HepG2 (cell line): ENCODE measurements at regions not wholly inside any gene's neighbourhood (a gene's known extent, or its start where the extent isn't known, plus 50 kb on each side); places are given as distances from the start of the nearest gene placed in this dataset.
A peak's percentile ranks its signal among the peaks of the same experiment; 100 is the strongest.

ENCODE experiments used
- ATAC-seq: fragments of 200-7000 bp; cut with Tn5 transposase; 3 replicates; pipeline ENCODE4 v1.9.1; 2020; ENCODE audit warnings: mild to moderate bottlenecking, moderate library complexity
- BruUV-seq: library from RNA; stranded (reverse); fragments of 400-500 nt; replicated peaks from 2 replicates; lab custom pipeline; 2021; lab: Mats Ljungman, UMichigan
- CTCF ChIA-PET: fragments of 300-600 bp; formaldehyde crosslinking; extraction: SDS; loops from one replicate; lab custom pipeline; 2021; ENCODE audit warnings: low total read pairs, inconsistent platforms, low intra/inter-chr PET ratio; lab: Yijun Ruan, JAX
- POLR2A ChIA-PET: fragments of 350-600 bp; sonication (Branson Sonifier 250); formaldehyde crosslinking; loops from one replicate; lab custom pipeline; 2020; ENCODE audit warnings: antibody characterized with exemption, inconsistent platforms; lab: Yijun Ruan, JAX
- DNase-seq: peaks from one replicate; pipeline ENCODE4 v3.0.0-alpha.2; 2015; ENCODE audit warnings: low spot score
- FAIRE-seq: peaks from 3 replicates; lab custom pipeline; 2011; peaks lifted over from hg19 to GRCh38; lab: Jason Lieb, UNC
- H2AFZ ChIP-seq: one replicate; pipeline ENCODE4 v1.6.1; 2011; ENCODE audit warnings: low read length, inconsistent platforms
- H3K27ac ChIP-seq: fragments of 300-600 bp; 3 replicates; pipeline ENCODE4 v1.8.0; 2011; ENCODE audit warnings: mixed run types, mild to moderate bottlenecking, mixed read lengths, low read length, inconsistent platforms; ENCODE audit not compliant: insufficient read depth; ENCODE audit errors: extremely low read length
- H3K27me3 ChIP-seq, 2 experiments: fragments of 200-600 bp in 1 of 2; 2 replicates in 1 of 2; 3 replicates in 1 of 2; pipeline versions ENCODE4 v1.6.0 to v1.8.0; 2011; ENCODE audit warnings: low read length in 2 of 2, mild to moderate bottlenecking in 2 of 2, moderate library complexity in 2 of 2, inconsistent platforms in 1 of 2; ENCODE audit not compliant: insufficient read depth in 2 of 2, control insufficient read depth in 1 of 2
- H3K36me3 ChIP-seq, 2 experiments: fragments of 200-600 bp in 1 of 2; replicated peaks in 1 of 2; 2 replicates in 1 of 2; 3 replicates in 1 of 2; pipeline versions ENCODE4 v1.5.1 to v1.8.0; 2011; ENCODE audit warnings: low read length in 2 of 2, inconsistent platforms in 1 of 2; ENCODE audit not compliant: insufficient read depth in 2 of 2, control insufficient read depth in 1 of 2
- H3K4me1 ChIP-seq: 2 replicates; pipeline ENCODE4 v1.5.1; 2012; ENCODE audit warnings: low read length, inconsistent platforms; ENCODE audit not compliant: insufficient read depth
- H3K4me2 ChIP-seq: 2 replicates; pipeline ENCODE4 v1.6.0; 2011; ENCODE audit warnings: low read depth, low read length, inconsistent platforms
- H3K4me3 ChIP-seq, 3 experiments: fragments of 200-600 bp in 1 of 3; sonication (generic), shearing (Covaris generic) in 1 of 3; replicated peaks in 1 of 3; 2 replicates each; pipeline ENCODE4 v1.5.1; 2011 to 2016; ENCODE audit warnings: low read length in 3 of 3, inconsistent platforms in 2 of 3, low read depth in 2 of 3, mild to moderate bottlenecking in 2 of 3, control low read depth in 1 of 3, mixed read lengths in 1 of 3; ENCODE audit not compliant: insufficient read depth in 1 of 3
- H3K79me2 ChIP-seq: one replicate; pipeline ENCODE4 v1.6.1; 2011; ENCODE audit warnings: low read length, inconsistent platforms; ENCODE audit not compliant: insufficient read depth
- H3K9ac ChIP-seq: 2 replicates; pipeline ENCODE4 v1.6.0; 2011; ENCODE audit warnings: mild to moderate bottlenecking, low read depth, low read length, inconsistent platforms; ENCODE audit not compliant: insufficient read depth
- H3K9me3 ChIP-seq: 2 replicates; pipeline ENCODE4 v1.5.1; 2012; ENCODE audit warnings: mild to moderate bottlenecking, low read length
- H4K20me1 ChIP-seq: 2 replicates; pipeline ENCODE4 v1.6.0; 2011; ENCODE audit warnings: inconsistent platforms, mild to moderate bottlenecking, low read length, moderate library complexity; ENCODE audit not compliant: insufficient read depth
- NFRKB ChIP-seq: fragments of 450-650 bp; IDR thresholded peaks from 2 replicates; pipeline ENCODE4 v1.6.1; 2017
- PHF21A ChIP-seq: sonication (generic); formaldehyde crosslinking; IDR thresholded peaks from 2 replicates; pipeline ENCODE4 v1.5.0; 2020; ENCODE audit warnings: mild to moderate bottlenecking, missing genetic modification reagents
- SRSF1 ChIP-seq: fragments of 200-400 bp; formaldehyde crosslinking; optimal IDR thresholded peaks from 2 replicates; pipeline ENCODE3; 2017; ENCODE audit warnings: mild to moderate bottlenecking, low read depth, low read length, moderate library complexity
- TRIM24 ChIP-seq: sonication (generic); formaldehyde crosslinking; IDR thresholded peaks from 2 replicates; pipeline ENCODE4 v1.8.0; 2022; ENCODE audit warnings: mild to moderate bottlenecking, missing genetic modification reagents
- ZBTB1 ChIP-seq: sonication (generic); formaldehyde crosslinking; IDR thresholded peaks from 2 replicates; pipeline ENCODE4 v1.4.0; 2020; ENCODE audit warnings: missing genetic modification reagents, borderline replicate concordance
- ZNF121 ChIP-seq: sonication (generic); formaldehyde crosslinking; IDR thresholded peaks from 2 replicates; pipeline ENCODE4 v1.5.0; 2020; ENCODE audit warnings: mild to moderate bottlenecking, missing genetic modification reagents
- ZNF143 ChIP-seq: sonication (generic); formaldehyde crosslinking; IDR thresholded peaks from 2 replicates; pipeline ENCODE4 v1.4.0; 2020; ENCODE audit warnings: missing genetic modification reagents
- WGBS: methylation state at CpG from one replicate; pipeline ENCODE4 v1.1.6; 2017; ENCODE audit warnings: low lambda C conversion rate; 5-methylcytosine and 5-hydroxymethylcytosine counted together
- in situ Hi-C: cut with HindIII; loops from 2 replicates; pipeline ENCODE4 v1.10.0; 2017; ENCODE audit warnings: low pct_unique_long_range_greater_than_20kb; ENCODE audit not compliant: extremely low pct_ligation_motif_present
- intact Hi-C: fragments of 100-400 bp; cut with micrococcal nuclease; formaldehyde crosslinking; loops from one replicate; pipeline ENCODE4 v1.10.0; 2022; ENCODE audit not compliant: unreplicated experiment
- TF ChIP-seq, protein P1 (sequence below): fragments of 450-650 bp; IDR thresholded peaks from 2 replicates; pipeline ENCODE4 v1.6.1; 2016
- TF ChIP-seq, protein P2 (sequence below): sonication (generic); formaldehyde crosslinking; IDR thresholded peaks from 2 replicates; pipeline ENCODE4; 2020; ENCODE audit warnings: missing genetic modification reagents, mild to moderate bottlenecking, borderline replicate concordance
- TF ChIP-seq, protein P3 (sequence below): sonication (generic); formaldehyde crosslinking; IDR thresholded peaks from 2 replicates; pipeline ENCODE4 v1.5.1; 2020; ENCODE audit warnings: missing genetic modification reagents, mild to moderate bottlenecking, borderline replicate concordance
- TF ChIP-seq, protein P4 (sequence below): sonication (generic); formaldehyde crosslinking; IDR thresholded peaks from 2 replicates; pipeline ENCODE4 v1.8.1; 2022; ENCODE audit warnings: mild to moderate bottlenecking, missing genetic modification reagents

DNA sequence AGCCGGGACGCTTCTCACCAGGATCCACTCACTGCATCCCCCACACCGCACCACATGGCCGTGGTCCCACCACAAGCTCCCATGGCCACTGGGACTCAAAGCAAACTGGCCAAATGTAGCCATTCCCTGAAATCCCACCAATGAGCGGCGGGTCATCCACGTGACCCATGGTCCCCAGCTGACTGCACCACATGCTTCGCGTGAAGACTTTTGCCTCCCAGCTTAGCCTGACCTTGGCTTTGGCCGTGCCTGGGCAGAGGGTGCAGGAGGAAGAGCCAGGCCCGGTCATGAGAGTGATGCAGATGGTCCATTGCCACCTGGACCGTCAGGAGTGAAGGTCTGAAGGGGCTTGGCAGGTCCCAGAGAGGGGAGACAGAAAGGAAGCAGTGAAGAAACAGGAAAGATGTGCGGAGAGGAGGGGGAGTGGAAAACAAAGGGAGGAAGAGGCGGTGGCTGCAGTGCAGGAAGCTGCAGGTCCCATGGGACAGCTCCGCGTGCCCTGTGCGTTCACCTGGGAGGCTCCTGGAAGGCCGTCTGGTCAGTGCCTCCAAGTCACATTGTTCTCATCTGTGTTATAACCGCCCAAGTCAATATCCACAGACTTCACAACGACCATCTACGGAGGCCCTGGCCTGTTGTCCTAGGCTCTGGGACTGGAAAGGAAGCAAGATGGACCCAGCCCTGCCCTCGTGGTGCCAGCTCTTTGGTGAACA, 167.8 kb upstream of the AJAP1 start:
- CTCF ChIA-PET = no interaction called here
- no peaks in the 10 kb centered on the region for H3K36me3 ChIP-seq
- no peak for DNase-seq
- no peak overlapping the region for H3K4me2 ChIP-seq
- ATAC-seq = no peak
- 58% methylated on average over 15 of the region's 22 CpGs for WGBS
- no peak overlapping the region for H2AFZ ChIP-seq
- in situ Hi-C loops (no loop called here), intact Hi-C loops (no loop called here)
- FAIRE-seq = no peak
- POLR2A ChIA-PET = no interaction called here
- no peaks in the 10 kb centered on the region for H4K20me1 ChIP-seq
- H3K9ac ChIP-seq = no peak overlapping the region
- no peaks in the 10 kb centered on the region for H3K4me1 ChIP-seq
- H3K4me3 ChIP-seq = no peak overlapping the region
- BruUV-seq = no TSS peak
- H3K79me2 ChIP-seq = no peaks in the 10 kb centered on the region
- peaks cover 1 to 11% of the 10 kb centered on the region in 2 experiments; a peak in 1 of 5 replicates for H3K27me3 ChIP-seq
- H3K27ac ChIP-seq = no peak overlapping the region
- no peaks in the 10 kb centered on the region for H3K9me3 ChIP-seq
- TF ChIP-seq TRIM24 (CRISPR knock-in tag) = no peak
- TF ChIP-seq, protein P1, sequence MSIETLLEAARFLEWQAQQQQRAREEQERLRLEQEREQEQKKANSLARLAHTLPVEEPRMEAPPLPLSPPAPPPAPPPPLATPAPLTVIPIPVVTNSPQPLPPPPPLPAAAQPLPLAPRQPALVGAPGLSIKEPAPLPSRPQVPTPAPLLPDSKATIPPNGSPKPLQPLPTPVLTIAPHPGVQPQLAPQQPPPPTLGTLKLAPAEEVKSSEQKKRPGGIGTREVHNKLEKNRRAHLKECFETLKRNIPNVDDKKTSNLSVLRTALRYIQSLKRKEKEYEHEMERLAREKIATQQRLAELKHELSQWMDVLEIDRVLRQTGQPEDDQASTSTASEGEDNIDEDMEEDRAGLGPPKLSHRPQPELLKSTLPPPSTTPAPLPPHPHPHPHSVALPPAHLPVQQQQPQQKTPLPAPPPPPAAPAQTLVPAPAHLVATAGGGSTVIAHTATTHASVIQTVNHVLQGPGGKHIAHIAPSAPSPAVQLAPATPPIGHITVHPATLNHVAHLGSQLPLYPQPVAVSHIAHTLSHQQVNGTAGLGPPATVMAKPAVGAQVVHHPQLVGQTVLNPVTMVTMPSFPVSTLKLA = peak; percentile 92

DNA sequence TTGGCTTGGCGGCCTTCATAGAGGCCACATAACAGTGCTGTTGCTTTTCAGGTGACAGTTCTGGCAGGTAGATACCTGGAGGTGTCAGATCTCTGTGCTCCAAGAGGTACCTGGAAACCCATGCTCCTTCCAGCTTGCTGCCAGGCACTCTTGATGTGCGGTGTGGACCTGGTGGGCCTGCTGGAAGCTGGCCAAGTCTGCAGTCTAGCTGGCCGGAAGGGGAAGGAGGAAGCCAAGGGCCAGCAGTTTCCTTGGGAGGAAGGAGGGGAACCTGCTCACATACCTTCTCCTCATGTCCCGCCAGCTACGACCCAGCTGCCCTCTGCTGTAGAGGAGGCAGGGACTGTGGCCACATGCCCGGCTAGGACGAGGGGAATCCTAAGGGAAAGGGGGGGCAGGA, 166.4 kb upstream of the AJAP1 start:
- Histone ChIP-seq H3K9ac (no peak overlapping the region), H3K27ac (no peak overlapping the region), H3K4me1 (no peaks in the 10 kb centered on the region), H4K20me1 (no peaks in the 10 kb centered on the region), H3K79me2 (no peaks in the 10 kb centered on the region), H3K9me3 (no peaks in the 10 kb centered on the region), H2AFZ (no peak overlapping the region), H3K4me3 (no peak overlapping the region), H3K4me2 (no peak overlapping the region), H3K27me3 (peaks cover 1 to 18% of the 10 kb centered on the region in 2 experiments; a peak in 2 of 5 replicates), H3K36me3 (no peaks in the 10 kb centered on the region)
- ATAC-seq (no peak), DNase-seq (no peak), FAIRE-seq (no peak)
- 31% methylated on average over 5 of the region's 7 CpGs for WGBS
- in situ Hi-C loops = no loop called here
- ChIA-PET POLR2A (no interaction called here), CTCF (no interaction called here)
- no TSS peak for BruUV-seq
- intact Hi-C loops = no loop called here
- TF ChIP-seq ZNF121 (CRISPR knock-in tag) (no peak), SRSF1 (no peak), PHF21A (CRISPR knock-in tag) (no peak), ZBTB1 (CRISPR knock-in tag) (no peak), ZNF143 (CRISPR knock-in tag) (no peak), NFRKB (no peak)
- TF ChIP-seq, protein P2, sequence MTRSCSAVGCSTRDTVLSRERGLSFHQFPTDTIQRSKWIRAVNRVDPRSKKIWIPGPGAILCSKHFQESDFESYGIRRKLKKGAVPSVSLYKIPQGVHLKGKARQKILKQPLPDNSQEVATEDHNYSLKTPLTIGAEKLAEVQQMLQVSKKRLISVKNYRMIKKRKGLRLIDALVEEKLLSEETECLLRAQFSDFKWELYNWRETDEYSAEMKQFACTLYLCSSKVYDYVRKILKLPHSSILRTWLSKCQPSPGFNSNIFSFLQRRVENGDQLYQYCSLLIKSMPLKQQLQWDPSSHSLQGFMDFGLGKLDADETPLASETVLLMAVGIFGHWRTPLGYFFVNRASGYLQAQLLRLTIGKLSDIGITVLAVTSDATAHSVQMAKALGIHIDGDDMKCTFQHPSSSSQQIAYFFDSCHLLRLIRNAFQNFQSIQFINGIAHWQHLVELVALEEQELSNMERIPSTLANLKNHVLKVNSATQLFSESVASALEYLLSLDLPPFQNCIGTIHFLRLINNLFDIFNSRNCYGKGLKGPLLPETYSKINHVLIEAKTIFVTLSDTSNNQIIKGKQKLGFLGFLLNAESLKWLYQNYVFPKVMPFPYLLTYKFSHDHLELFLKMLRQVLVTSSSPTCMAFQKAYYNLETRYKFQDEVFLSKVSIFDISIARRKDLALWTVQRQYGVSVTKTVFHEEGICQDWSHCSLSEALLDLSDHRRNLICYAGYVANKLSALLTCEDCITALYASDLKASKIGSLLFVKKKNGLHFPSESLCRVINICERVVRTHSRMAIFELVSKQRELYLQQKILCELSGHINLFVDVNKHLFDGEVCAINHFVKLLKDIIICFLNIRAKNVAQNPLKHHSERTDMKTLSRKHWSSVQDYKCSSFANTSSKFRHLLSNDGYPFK (CRISPR knock-in tag) = no peak
- TF ChIP-seq, protein P3, sequence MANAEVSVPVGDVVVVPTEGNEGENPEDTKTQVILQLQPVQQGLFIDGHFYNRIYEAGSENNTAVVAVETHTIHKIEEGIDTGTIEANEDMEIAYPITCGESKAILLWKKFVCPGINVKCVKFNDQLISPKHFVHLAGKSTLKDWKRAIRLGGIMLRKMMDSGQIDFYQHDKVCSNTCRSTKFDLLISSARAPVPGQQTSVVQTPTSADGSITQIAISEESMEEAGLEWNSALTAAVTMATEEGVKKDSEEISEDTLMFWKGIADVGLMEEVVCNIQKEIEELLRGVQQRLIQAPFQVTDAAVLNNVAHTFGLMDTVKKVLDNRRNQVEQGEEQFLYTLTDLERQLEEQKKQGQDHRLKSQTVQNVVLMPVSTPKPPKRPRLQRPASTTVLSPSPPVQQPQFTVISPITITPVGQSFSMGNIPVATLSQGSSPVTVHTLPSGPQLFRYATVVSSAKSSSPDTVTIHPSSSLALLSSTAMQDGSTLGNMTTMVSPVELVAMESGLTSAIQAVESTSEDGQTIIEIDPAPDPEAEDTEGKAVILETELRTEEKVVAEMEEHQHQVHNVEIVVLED = no peak
- TF ChIP-seq, protein P4, sequence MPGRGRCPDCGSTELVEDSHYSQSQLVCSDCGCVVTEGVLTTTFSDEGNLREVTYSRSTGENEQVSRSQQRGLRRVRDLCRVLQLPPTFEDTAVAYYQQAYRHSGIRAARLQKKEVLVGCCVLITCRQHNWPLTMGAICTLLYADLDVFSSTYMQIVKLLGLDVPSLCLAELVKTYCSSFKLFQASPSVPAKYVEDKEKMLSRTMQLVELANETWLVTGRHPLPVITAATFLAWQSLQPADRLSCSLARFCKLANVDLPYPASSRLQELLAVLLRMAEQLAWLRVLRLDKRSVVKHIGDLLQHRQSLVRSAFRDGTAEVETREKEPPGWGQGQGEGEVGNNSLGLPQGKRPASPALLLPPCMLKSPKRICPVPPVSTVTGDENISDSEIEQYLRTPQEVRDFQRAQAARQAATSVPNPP (CRISPR knock-in tag) = no peak
